PFSK-1 (cell line): ENCODE measurements at regions not wholly inside any gene's neighbourhood (a gene's known extent, or its start where the extent isn't known, plus 50 kb on each side); places are given as distances from the start of the nearest gene placed in this dataset.

ENCODE experiments used
- FOXP2 ChIP-seq: optimal IDR thresholded peaks from 2 replicates; pipeline ENCODE3; 2011; ENCODE audit warnings: borderline replicate concordance, control low read depth, inconsistent platforms; ENCODE audit not compliant: insufficient read depth; ENCODE audit errors: extremely low read length, extremely low read depth
- POLR2AphosphoS5 ChIP-seq: IDR thresholded peaks from 2 replicates; pipeline ENCODE4 v1.6.1; 2012; ENCODE audit warnings: low read depth, mild to moderate bottlenecking, control low read depth, low read length, moderate library complexity
- REST ChIP-seq, 2 experiments: IDR thresholded peaks; 2 replicates each; pipeline versions ENCODE4 v1.6.1 to v1.8.0; 2011 to 2012; ENCODE audit warnings: low read depth in 2 of 2, low read length in 2 of 2, control low read depth in 1 of 2, inconsistent platforms in 1 of 2, mild to moderate bottlenecking in 1 of 2, moderate library complexity in 1 of 2; ENCODE audit not compliant: insufficient read depth in 1 of 2
- SIN3A ChIP-seq: IDR thresholded peaks from 2 replicates; pipeline ENCODE4 v1.6.1; 2012; ENCODE audit warnings: mild to moderate bottlenecking, low read length, moderate library complexity, borderline replicate concordance; ENCODE audit not compliant: insufficient read depth
- TAF1 ChIP-seq: IDR thresholded peaks from 2 replicates; pipeline ENCODE4 v1.6.1; 2012; ENCODE audit warnings: low read length, control low read depth, borderline replicate concordance; ENCODE audit not compliant: insufficient read depth

GRCh38 chr2:217420854-217421253 is 561.0 kb upstream of the TNP1 start:
- TF ChIP-seq POLR2AphosphoS5 = no peak
- TF ChIP-seq TAF1 = no peak
- no peak for TF ChIP-seq FOXP2
- TF ChIP-seq REST (IDR thresholded peaks at IDR 0.05; ENCODE audit: insufficient read depth in 1 of 2, low read depth in 2 of 2, low read length in 2 of 2) = no peak
- no peak for TF ChIP-seq SIN3A

GRCh38 chr2:217419055-217419671 is 559.3 kb upstream of the TNP1 start:
- TF ChIP-seq TAF1 = no peak
- no peak for TF ChIP-seq SIN3A
- TF ChIP-seq POLR2AphosphoS5 = no peak
- no peak for TF ChIP-seq REST (IDR thresholded peaks at IDR 0.05; ENCODE audit: insufficient read depth in 1 of 2, low read depth in 2 of 2, low read length in 2 of 2)
- TF ChIP-seq FOXP2 = no peak

- TF ChIP-seq TAF1 (no peak), FOXP2 (no peak), SIN3A (no peak)
These were observed 558.7 kb upstream of the TNP1 start for GRCh38 chr2:217418544-217418943.

- TF ChIP-seq TAF1 (no peak), POLR2AphosphoS5 (no peak), FOXP2 (no peak), REST (IDR thresholded peaks at IDR 0.05; ENCODE audit: insufficient read depth in 1 of 2, low read depth in 2 of 2, low read length in 2 of 2) (no peak), SIN3A (no peak)
These were observed 558.2 kb upstream of the TNP1 start for GRCh38 chr2:217418090-217418489.

- no peak for TF ChIP-seq POLR2AphosphoS5
- TF ChIP-seq FOXP2 = no peak
- no peak for TF ChIP-seq TAF1
- TF ChIP-seq SIN3A = no peak
- TF ChIP-seq REST (IDR thresholded peaks at IDR 0.05; ENCODE audit: insufficient read depth in 1 of 2, low read depth in 2 of 2, low read length in 2 of 2) = no peak
These were observed 557.7 kb upstream of the TNP1 start for GRCh38 chr2:217417536-217417935.

GRCh38 chr2:217415316-217415715 is 555.5 kb upstream of the TNP1 start:
- TF ChIP-seq POLR2AphosphoS5 (no peak), SIN3A (no peak), REST (IDR thresholded peaks at IDR 0.05; ENCODE audit: insufficient read depth in 1 of 2, low read depth in 2 of 2, low read length in 2 of 2) (no peak), FOXP2 (no peak), TAF1 (no peak)
